Upper lobe of left lung (tissue), 6 donors: ENCODE measurements at regions not wholly inside any gene's neighbourhood (a gene's known extent, or its start where the extent isn't known, plus 50 kb on each side); places are given as distances from the start of the nearest gene placed in this dataset.
A peak's percentile ranks its signal among the peaks of the same experiment; 100 is the strongest.

Experiments
- ATAC-seq, 2 donors: fragments of 200-7000 bp; cut with Tn5 transposase; one replicate each; pipeline ENCODE4 v1.9.1; 2022; ENCODE audit warnings: mild to moderate bottlenecking in 2 of 2, moderate library complexity in 2 of 2; ENCODE audit not compliant: low FRiP score in 2 of 2
- DNase-seq, 2 donors: peaks; one replicate each; pipeline ENCODE4 v3.0.0-alpha.2; 2019 to 2020
- H3K27ac ChIP-seq, 4 donors: fragments of 200-600 bp; sonication (generic); one replicate each; pipeline ENCODE4 v1.5.1; 2016 to 2019
- H3K27me3 ChIP-seq, 4 donors: fragments of 200-600 bp; sonication (generic); one replicate each; pipeline ENCODE4 v1.5.1; 2017 to 2019
- H3K36me3 ChIP-seq, 4 donors: fragments of 200-600 bp; sonication (generic); one replicate each; pipeline ENCODE4 v1.5.1; 2016 to 2019
- H3K4me1 ChIP-seq, 4 donors: fragments of 200-600 bp; sonication (generic); one replicate each; pipeline ENCODE4 v1.5.1; 2018 to 2019
- H3K4me3 ChIP-seq, 4 donors: fragments of 200-600 bp; sonication (generic); one replicate each; pipeline ENCODE4 v1.5.1; 2017 to 2019; ENCODE audit warnings: mild to moderate bottlenecking in 2 of 4, moderate library complexity in 1 of 4
- H3K9me3 ChIP-seq, 4 donors: fragments of 200-600 bp; sonication (generic); one replicate each; pipeline ENCODE4 v1.5.1; 2018 to 2019
- CTCF ChIP-seq, 6 experiments: fragments of 450-650 bp in 4 of 6; fragments of 200-600 bp in 2 of 6; sonication (generic) in 2 of 6; IDR thresholded peaks; one replicate each; pipeline ENCODE4 v1.5.1; 2016 to 2019; ENCODE audit warnings: antibody characterized with exemption in 6 of 6
- EP300 ChIP-seq, 4 donors: sonication (generic); formaldehyde crosslinking; IDR thresholded peaks; one replicate each; pipeline ENCODE4 v1.5.1; 2017; ENCODE audit warnings: antibody characterized with exemption in 4 of 4, control low read depth in 2 of 4
- POLR2A ChIP-seq, 4 donors: fragments of 450-650 bp; IDR thresholded peaks; one replicate each; pipeline ENCODE4 v1.5.1; 2016 to 2017; ENCODE audit warnings: antibody characterized with exemption in 4 of 4, mild to moderate bottlenecking in 2 of 4
- POLR2AphosphoS5 ChIP-seq, 2 donors: sonication (generic); formaldehyde crosslinking; IDR thresholded peaks; one replicate each; pipeline ENCODE4 v1.5.1; 2017; ENCODE audit warnings: antibody characterized with exemption in 2 of 2
- WGBS, 2 donors: methylation state at CpG; one replicate each; pipeline ENCODE4 v1.1.5; 2017 to 2018; 5-methylcytosine and 5-hydroxymethylcytosine counted together
- donor health status: DM: no; HTN: no; CAD: no; lungs with moderate emphysema.
- donor health status: DM: no; HTN: yes; CAD: no; lungs with severe emphysema.

- H3K36me3 ChIP-seq, result no peaks in the 10 kb centered on the region
- H3K9me3 ChIP-seq, result no peaks in the 10 kb centered on the region
- 93 to 100% methylated on average over 3 of the region's 3 CpGs for WGBS, 2 donors
- no peaks in the 10 kb centered on the region for H3K27me3 ChIP-seq
- ATAC-seq (no peak), DNase-seq (no peak)
- H3K27ac ChIP-seq, result no peak overlapping the region
- H3K4me3 ChIP-seq, result no peak overlapping the region
- H3K4me1 ChIP-seq, result no peaks in the 10 kb centered on the region
- TF ChIP-seq CTCF (IDR thresholded peaks at IDR 0.05) (no peak), POLR2AphosphoS5 (IDR thresholded peaks at IDR 0.05) (no peak), POLR2A (IDR thresholded peaks at IDR 0.05) (no peak), EP300 (IDR thresholded peaks at IDR 0.05) (no peak)
Observed at GRCh38 chr1:36614571-36614970, 131.9 kb upstream of the CSF3R start.

- H3K4me3 ChIP-seq, result no peak overlapping the region
- TF ChIP-seq EP300 (IDR thresholded peaks at IDR 0.05) (no peak), POLR2A (IDR thresholded peaks at IDR 0.05) (no peak), CTCF (IDR thresholded peaks at IDR 0.05) (no peak), POLR2AphosphoS5 (IDR thresholded peaks at IDR 0.05) (no peak)
- H3K27ac ChIP-seq, result no peak overlapping the region
- no peaks in the 10 kb centered on the region for H3K4me1 ChIP-seq
- DNase-seq, result no peak
- ATAC-seq, result no peak
- no peaks in the 10 kb centered on the region for H3K36me3 ChIP-seq
- H3K9me3 ChIP-seq, result no peaks in the 10 kb centered on the region
- H3K27me3 ChIP-seq, result no peaks in the 10 kb centered on the region
- WGBS, 2 donors, result 78 to 89% methylated on average over 3 of the region's 3 CpGs
Observed at GRCh38 chr1:36613721-36614120, 131.0 kb upstream of the CSF3R start.

DNA sequence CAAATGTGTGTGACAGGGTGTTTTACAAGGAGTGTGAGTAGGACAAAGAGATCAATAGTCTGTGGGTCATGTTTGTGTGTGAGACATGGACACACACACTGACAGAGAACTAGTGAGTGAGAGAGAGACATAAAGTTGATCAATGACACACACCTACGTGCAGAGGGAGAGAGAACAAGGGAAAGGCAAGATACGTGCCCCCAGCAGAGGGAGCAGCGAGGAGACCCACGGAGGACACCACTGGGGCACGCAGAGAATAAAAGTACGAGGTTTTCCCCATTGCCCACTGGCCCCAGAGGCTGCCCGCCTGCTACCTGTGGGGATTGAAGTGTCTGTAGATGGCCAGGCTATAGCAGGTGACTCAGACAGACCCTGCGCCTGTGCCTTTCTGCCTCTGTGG lies 130.2 kb upstream of the CSF3R start:
- no peak for TF ChIP-seq EP300 (IDR thresholded peaks at IDR 0.05)
- no peak for TF ChIP-seq CTCF (IDR thresholded peaks at IDR 0.05)
- no peak for TF ChIP-seq POLR2A (IDR thresholded peaks at IDR 0.05)
- no peak for TF ChIP-seq POLR2AphosphoS5 (IDR thresholded peaks at IDR 0.05)
- H3K27ac ChIP-seq, result no peak overlapping the region
- no peaks in the 10 kb centered on the region for H3K36me3 ChIP-seq
- 44 to 57% methylated on average over 7 to 8 of the region's 8 CpGs for WGBS, 2 donors
- H3K9me3 ChIP-seq, result no peaks in the 10 kb centered on the region
- DNase-seq (no peak), ATAC-seq (no peak)
- no peaks in the 10 kb centered on the region for H3K27me3 ChIP-seq
- H3K4me3 ChIP-seq, result no peak overlapping the region
- no peaks in the 10 kb centered on the region for H3K4me1 ChIP-seq

DNA sequence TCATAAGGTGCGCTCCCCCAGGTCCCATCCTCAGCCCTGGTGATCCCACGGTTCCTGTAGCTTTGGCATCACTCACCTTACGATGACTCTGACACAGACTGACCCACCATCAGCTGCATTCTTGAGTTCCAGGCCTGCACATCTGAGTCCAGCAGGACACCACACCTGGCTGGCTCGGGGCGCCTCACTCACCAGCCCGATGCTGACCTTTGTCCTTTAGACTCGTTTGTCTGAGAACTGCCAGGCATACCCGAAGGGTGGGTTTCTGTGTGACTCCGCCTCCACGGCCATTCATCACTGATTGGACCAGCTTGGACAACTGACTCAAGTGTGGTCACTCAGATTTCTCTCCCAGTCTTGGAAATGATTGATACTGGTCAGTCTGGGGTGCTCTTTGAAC lies 129.4 kb upstream of the CSF3R start:
- H3K4me3 ChIP-seq, result no peak overlapping the region
- no peaks in the 10 kb centered on the region for H3K27me3 ChIP-seq
- peak in 1 of 2 donors; percentile 24 for DNase-seq
- H3K36me3 ChIP-seq, result no peaks in the 10 kb centered on the region
- H3K4me1 ChIP-seq, result no peaks in the 10 kb centered on the region
- ATAC-seq, result no peak
- WGBS, 2 donors, result 54 to 72% methylated on average over 6 to 10 of the region's 10 CpGs
- no peak for TF ChIP-seq POLR2A (IDR thresholded peaks at IDR 0.05)
- no peak for TF ChIP-seq CTCF (IDR thresholded peaks at IDR 0.05)
- TF ChIP-seq POLR2AphosphoS5 (IDR thresholded peaks at IDR 0.05), result no peak
- no peak for TF ChIP-seq EP300 (IDR thresholded peaks at IDR 0.05)
- no peak overlapping the region for H3K27ac ChIP-seq
- H3K9me3 ChIP-seq, result no peaks in the 10 kb centered on the region

- ATAC-seq (peak in 1 of 2 donors; percentile 7), DNase-seq (peak in 1 of 2 donors; percentile 25)
- no peaks in the 10 kb centered on the region for H3K4me1 ChIP-seq
- no peak overlapping the region for H3K4me3 ChIP-seq
- no peak overlapping the region for H3K27ac ChIP-seq
- TF ChIP-seq POLR2A (IDR thresholded peaks at IDR 0.05) (no peak), POLR2AphosphoS5 (IDR thresholded peaks at IDR 0.05) (no peak), EP300 (IDR thresholded peaks at IDR 0.05) (no peak), CTCF (IDR thresholded peaks at IDR 0.05) (peak in 5 of 6 experiments; percentile 30 to 47 (median 42))
- no peaks in the 10 kb centered on the region for H3K27me3 ChIP-seq
- 38 to 42% methylated on average over 6 of the region's 6 CpGs for WGBS, 2 donors
- no peaks in the 10 kb centered on the region for H3K9me3 ChIP-seq
- no peaks in the 10 kb centered on the region for H3K36me3 ChIP-seq
Observed at GRCh38 chr1:36609241-36610027, 126.7 kb upstream of the CSF3R start.
